IgD-negative memory B cell (primary cell): ENCODE measurements at regions not wholly inside any gene's neighbourhood (a gene's known extent, or its start where the extent isn't known, plus 50 kb on each side); places are given as distances from the start of the nearest gene placed in this dataset.

Experiments used
- H3K27ac Mint-ChIP-seq, 3 donors: one replicate each; pipeline ENCODE4 v1.8.0; 2020 to 2022; ENCODE audit warnings: mild to moderate bottlenecking in 3 of 3, mixed read lengths in 3 of 3, moderate library complexity in 1 of 3
- H3K27me3 Mint-ChIP-seq: one replicate; pipeline ENCODE4 v1.8.0; 2021; ENCODE audit warnings: mixed read lengths
- H3K36me3 Mint-ChIP-seq: one replicate; pipeline ENCODE4 v1.8.0; 2020; ENCODE audit warnings: mild to moderate bottlenecking, mixed read lengths
- H3K4me1 Mint-ChIP-seq, 3 donors: one replicate each; pipeline ENCODE4 v1.8.0; 2020 to 2022; ENCODE audit warnings: mixed read lengths in 3 of 3, mild to moderate bottlenecking in 1 of 3
- H3K4me3 Mint-ChIP-seq, 4 donors: one replicate each; pipeline ENCODE4 v1.8.0; 2020 to 2022; ENCODE audit warnings: mild to moderate bottlenecking in 4 of 4, mixed read lengths in 4 of 4, moderate library complexity in 3 of 4
- H3K9me3 Mint-ChIP-seq, 3 donors: one replicate each; pipeline ENCODE4 v1.8.0; 2020 to 2021; ENCODE audit warnings: mixed read lengths in 3 of 3, mild to moderate bottlenecking in 1 of 3

DNA sequence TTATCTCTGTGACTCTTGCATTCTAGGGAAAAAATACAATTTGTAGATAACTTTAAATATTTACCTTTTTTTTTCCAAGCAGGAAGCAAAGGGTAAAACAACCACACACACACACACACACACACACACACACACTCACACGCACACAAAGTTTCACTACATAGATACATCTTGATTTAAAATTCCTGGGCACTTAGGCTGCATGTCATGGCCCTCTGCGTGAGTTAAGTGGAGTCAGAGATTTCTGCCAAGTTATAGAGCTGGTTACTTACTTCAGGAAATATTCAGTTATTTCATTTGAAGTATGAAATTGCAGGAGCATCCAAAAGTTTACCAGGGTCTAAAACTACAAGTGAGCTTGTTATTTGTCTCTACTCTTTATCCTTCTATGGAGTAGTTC lies 612.0 kb downstream of the IRS1 start:
- no peaks in the 10 kb centered on the region for H3K9me3 Mint-ChIP-seq

DNA sequence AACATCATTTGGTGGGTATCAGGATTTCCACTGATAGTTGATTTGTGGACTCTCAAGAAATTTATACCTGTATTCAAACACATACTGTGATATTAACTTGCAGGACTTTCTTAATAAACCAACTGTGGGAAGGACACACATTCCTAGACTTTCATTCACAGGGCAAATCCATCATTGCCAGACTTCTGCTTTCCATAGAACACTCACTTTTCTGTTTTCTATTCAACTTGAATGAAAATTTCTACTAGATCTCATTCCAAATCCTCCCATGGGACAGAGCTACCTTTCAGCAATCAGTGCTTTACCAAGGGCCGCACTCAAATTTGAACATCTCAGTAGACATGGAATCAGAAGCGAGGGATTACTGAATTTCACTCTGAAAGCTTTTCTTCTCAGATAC lies 612.5 kb downstream of the IRS1 start:
- H3K4me1 Mint-ChIP-seq: no peaks in the 10 kb centered on the region
- H3K4me3 Mint-ChIP-seq: no peak overlapping the region
- no peak overlapping the region for H3K27ac Mint-ChIP-seq
- no peaks in the 10 kb centered on the region for H3K9me3 Mint-ChIP-seq
- H3K36me3 Mint-ChIP-seq: no peaks in the 10 kb centered on the region
- no peaks in the 10 kb centered on the region for H3K27me3 Mint-ChIP-seq

More for the DNA sequence above, 612.0 kb downstream of the IRS1 start:
- H3K27ac Mint-ChIP-seq: no peak overlapping the region
- H3K27me3 Mint-ChIP-seq: no peaks in the 10 kb centered on the region
- H3K4me3 Mint-ChIP-seq: no peak overlapping the region
- H3K36me3 Mint-ChIP-seq: no peaks in the 10 kb centered on the region
- no peaks in the 10 kb centered on the region for H3K4me1 Mint-ChIP-seq

DNA sequence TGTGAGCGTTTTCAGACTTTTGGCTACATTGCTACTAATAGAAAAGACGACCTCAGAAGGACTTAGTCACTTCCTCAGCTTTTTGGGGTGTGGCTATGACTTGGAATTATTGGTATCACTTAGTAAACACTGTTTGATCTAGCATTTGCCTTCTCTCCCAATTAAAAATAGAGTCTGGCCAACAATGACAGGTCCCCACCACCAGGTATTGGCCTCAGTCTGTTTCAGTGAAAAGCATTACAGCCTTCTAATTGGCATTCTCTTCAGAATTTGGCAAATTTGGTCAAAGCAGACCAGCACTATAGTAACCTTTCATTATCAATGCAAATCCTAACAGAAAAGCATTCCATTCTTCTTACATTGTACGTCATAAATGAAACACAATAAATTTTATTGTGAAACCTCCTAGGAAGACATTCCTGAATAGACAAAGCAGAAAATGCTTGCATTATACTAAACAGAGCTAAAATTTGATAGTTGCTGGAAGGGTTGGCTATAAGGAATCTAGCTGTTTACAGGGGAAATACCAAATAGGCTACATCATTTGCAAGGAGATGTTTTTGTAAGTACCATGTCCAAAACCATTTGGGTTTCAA lies 613.9 kb downstream of the IRS1 start:
- Mint-ChIP-seq H3K36me3 (no peaks in the 10 kb centered on the region), H3K4me1 (no peaks in the 10 kb centered on the region), H3K27ac (no peak overlapping the region), H3K27me3 (no peaks in the 10 kb centered on the region), H3K4me3 (no peak overlapping the region), H3K9me3 (no peaks in the 10 kb centered on the region)

DNA sequence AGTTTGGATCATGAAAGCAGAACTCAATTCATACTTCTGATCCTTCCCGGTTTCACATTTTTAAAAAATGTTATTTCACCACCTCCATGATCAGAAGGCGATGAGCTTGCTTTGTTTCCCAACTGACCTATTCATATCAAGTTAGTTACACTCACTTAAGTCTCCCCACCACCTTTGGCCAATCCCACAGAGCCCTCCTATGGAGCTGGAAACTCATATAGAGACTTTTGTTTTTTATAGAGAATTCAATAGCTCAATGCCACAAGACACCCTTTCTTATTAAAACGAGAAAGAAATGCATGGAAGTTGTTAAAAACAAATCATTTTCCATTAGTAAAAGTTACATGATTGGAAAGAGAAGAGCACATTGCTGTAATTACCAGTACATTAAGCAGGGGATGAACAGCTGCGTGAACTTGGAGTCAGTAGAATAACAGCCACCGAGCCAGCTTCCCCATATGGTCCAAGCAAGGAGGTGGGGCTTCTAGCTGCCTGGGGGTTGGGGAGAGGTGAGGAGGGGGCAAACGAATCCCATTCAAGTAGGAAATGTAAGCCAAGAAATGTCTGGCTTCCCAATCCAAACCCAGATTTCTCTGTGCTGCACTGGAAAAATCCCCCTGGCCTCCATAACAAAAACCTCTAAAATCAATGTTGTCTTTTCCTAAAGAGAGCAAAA lies 614.5 kb downstream of the IRS1 start:
- Mint-ChIP-seq H3K9me3 (no peaks in the 10 kb centered on the region), H3K4me3 (no peak overlapping the region), H3K27me3 (no peaks in the 10 kb centered on the region), H3K27ac (no peak overlapping the region), H3K36me3 (no peaks in the 10 kb centered on the region), H3K4me1 (no peaks in the 10 kb centered on the region)

DNA sequence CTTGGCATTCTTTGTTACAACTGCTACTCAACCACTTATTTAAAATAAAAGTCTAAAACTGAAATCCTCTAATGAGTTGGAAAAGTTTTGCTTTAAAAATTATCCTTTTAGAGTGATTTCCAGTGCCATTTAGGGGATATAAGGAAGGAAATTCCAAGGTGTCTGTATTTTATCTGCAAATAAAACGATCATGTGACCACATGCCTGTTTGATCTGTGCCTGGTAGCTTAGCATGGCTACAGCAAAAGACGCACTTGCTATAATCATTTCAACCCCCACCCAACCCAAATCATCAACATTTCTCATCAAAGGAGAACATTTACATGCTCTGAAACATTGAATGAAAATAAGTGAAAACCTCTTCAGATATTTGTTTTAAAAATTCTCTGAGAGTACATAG lies 615.1 kb downstream of the IRS1 start:
- Mint-ChIP-seq H3K27ac (no peak overlapping the region), H3K4me1 (no peaks in the 10 kb centered on the region), H3K9me3 (peaks cover 0 to 2% (median 0%) of the 10 kb centered on the region in 3 donors), H3K4me3 (no peak overlapping the region), H3K27me3 (no peaks in the 10 kb centered on the region), H3K36me3 (no peaks in the 10 kb centered on the region)

DNA sequence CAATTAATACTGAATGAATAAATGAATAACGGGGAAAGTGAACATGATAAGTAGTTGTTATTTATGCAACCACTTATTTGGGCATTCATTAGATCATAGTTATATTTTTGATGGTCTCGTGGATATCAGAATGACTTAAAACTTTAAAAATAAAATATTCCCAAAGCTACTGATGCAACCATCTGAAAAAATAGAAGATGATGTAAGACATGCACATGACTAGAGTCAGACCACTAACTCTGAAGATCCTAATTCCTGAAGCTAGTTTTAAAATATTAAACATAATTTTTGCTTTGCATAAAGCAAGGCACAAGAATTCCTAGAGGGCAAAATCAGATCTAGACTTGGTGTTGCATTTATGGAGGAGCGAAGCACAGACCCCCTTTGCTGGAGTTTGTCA lies 616.1 kb downstream of the IRS1 start:
- no peaks in the 10 kb centered on the region for H3K4me1 Mint-ChIP-seq
- H3K9me3 Mint-ChIP-seq: peaks cover 3 to 12% (median 4%) of the 10 kb centered on the region in 3 donors
- peaks cover 2% of the 10 kb centered on the region for H3K27me3 Mint-ChIP-seq
- H3K27ac Mint-ChIP-seq: no peak overlapping the region
- peaks cover 6% of the 10 kb centered on the region for H3K36me3 Mint-ChIP-seq
- H3K4me3 Mint-ChIP-seq: no peak overlapping the region

DNA sequence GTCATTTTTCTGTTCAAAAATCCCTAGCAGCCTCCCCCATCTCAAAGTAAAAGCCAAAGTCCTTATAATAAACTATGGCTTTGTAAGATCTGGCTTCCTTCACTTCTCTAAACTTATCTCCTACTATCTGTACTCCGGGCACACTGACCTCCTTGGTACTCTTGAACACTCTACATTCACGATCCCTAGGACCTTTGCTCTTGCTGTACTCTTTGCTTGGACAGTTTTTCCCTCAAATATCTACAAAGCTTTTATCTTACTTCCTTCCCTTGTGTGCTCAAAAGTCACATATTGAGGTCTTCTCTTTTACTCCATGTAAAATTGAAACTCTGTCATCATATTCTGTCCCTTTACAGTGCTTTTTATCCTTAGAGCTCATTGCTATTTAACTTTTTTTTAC lies 616.6 kb downstream of the IRS1 start:
- peaks cover 3 to 16% (median 5%) of the 10 kb centered on the region in 3 donors for H3K9me3 Mint-ChIP-seq
- no peaks in the 10 kb centered on the region for H3K4me1 Mint-ChIP-seq
- peaks cover 2% of the 10 kb centered on the region for H3K27me3 Mint-ChIP-seq
- peaks cover 6% of the 10 kb centered on the region for H3K36me3 Mint-ChIP-seq
- H3K4me3 Mint-ChIP-seq: no peak overlapping the region
- no peak overlapping the region for H3K27ac Mint-ChIP-seq

DNA sequence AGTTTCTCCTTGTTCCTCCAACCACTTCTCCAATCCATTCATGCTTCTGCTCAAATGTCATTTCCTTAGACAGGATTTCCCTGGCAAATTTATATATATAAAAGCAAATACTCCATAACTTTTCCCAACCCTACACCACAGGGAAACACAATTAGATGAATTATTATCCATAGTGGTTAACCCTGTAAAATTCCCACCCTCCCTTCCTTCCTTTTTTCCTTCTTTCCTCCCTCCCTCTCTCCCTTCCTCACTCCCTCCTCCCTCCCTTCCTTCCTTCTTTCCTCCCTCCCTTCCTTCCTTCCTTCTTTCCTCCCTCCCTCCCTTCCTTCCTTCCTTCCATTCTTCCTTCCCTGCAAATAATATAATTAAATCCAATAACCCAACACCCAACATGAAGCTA lies 617.7 kb downstream of the IRS1 start:
- Mint-ChIP-seq H3K4me1 (no peaks in the 10 kb centered on the region), H3K36me3 (peaks cover 6% of the 10 kb centered on the region), H3K9me3 (peaks cover 5 to 23% (median 5%) of the 10 kb centered on the region in 3 donors), H3K27ac (no peak overlapping the region), H3K27me3 (peaks cover 2% of the 10 kb centered on the region), H3K4me3 (no peak overlapping the region)

DNA sequence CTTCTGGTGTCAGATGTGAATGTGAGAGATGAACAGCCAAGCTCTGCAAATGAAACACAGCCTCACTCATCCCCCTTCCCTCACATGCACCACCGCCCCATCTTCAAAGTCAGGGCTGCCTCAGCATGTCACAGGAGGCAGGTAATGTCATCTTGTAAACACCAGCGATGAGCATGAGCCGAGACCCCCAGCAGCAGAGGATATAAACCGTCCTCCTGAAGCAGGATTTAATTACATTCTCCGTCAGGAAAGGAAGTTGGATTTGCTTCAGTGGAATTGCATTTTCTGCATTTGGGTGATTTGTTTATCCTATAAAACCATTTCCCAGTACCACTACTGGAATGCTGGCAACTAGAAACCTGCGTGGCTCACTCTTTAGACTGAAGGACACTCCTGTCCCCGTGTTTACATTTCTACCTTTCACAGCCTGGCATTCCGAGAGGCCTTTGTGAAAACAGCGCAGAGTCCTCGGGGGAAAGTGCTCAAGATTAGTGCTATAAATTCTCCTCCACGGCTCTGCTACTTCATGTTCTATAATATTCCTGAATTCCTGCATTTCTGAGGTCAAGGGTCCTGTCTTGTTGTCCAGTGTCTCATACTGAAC lies 619.2 kb downstream of the IRS1 start:
- H3K4me1 Mint-ChIP-seq: no peaks in the 10 kb centered on the region
- H3K27ac Mint-ChIP-seq: no peak overlapping the region
- H3K4me3 Mint-ChIP-seq: no peak overlapping the region
- H3K27me3 Mint-ChIP-seq: peaks cover 2% of the 10 kb centered on the region
- H3K36me3 Mint-ChIP-seq: peaks cover 6% of the 10 kb centered on the region
- peaks cover 5 to 30% (median 8%) of the 10 kb centered on the region in 3 donors for H3K9me3 Mint-ChIP-seq

DNA sequence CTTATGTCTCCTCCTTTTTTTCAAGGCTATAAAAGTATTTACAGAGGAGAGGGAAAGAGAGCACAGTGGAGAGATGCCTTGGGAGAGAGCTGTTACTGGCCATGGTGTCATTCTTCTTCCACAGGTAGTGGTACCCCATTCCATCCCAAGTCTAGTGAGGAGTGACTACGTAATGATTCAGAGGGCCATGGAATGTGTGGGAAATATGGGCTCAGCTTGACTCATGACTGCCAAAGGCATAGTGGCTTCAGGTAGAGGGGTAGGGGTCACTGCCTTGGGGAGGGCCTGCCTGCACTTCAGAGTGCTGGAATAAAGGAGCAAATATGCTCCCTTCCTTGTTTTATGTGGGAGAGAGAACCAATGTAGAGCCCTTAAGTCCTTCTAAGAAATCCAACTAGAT lies 620.6 kb downstream of the IRS1 start:
- no peaks in the 10 kb centered on the region for H3K4me1 Mint-ChIP-seq
- peaks cover 2% of the 10 kb centered on the region for H3K27me3 Mint-ChIP-seq
- no peak overlapping the region for H3K27ac Mint-ChIP-seq
- no peak overlapping the region for H3K4me3 Mint-ChIP-seq
- H3K36me3 Mint-ChIP-seq: peaks cover 6% of the 10 kb centered on the region
- peaks cover 5 to 30% (median 10%) of the 10 kb centered on the region in 3 donors for H3K9me3 Mint-ChIP-seq

DNA sequence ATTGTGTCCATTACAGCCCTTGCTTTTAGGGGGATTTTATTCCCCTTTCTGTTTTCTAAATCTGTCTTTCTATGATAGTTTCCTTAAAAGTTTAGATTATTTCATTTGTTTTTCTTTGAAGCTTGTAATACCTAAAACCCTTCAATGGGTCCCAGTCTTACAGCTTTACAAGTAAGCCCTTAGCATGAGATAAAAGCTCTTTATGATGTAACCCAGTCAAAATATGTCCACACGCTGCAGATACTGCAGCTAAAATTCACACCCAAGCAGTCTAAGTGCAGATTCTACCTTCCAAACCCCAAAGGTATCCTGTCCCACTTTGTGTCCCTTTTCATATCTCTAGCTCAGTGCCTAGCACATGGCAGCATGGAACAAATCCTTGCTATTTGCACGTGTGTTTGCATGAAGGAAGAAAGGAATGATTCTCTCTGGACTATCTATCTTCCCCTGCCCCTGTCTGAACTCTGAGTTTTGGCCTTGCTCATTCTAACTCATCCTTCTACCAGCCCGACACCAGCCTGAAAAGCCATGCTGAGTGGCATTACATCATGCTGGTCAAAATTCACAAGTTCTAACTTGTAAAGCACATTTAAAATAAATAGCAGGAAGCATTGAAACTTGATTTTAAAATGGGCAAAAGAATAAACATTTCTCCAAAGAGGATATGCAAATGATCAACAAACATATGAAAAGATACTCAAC lies 623.2 kb downstream of the IRS1 start:
- Mint-ChIP-seq H3K27ac (no peak overlapping the region), H3K4me3 (peak overlapping the region in 1 of 4 donors; percentile 27), H3K4me1 (no peaks in the 10 kb centered on the region), H3K36me3 (peaks cover 6% of the 10 kb centered on the region), H3K9me3 (peaks cover 5 to 30% (median 10%) of the 10 kb centered on the region in 3 donors), H3K27me3 (peaks cover 2% of the 10 kb centered on the region)

DNA sequence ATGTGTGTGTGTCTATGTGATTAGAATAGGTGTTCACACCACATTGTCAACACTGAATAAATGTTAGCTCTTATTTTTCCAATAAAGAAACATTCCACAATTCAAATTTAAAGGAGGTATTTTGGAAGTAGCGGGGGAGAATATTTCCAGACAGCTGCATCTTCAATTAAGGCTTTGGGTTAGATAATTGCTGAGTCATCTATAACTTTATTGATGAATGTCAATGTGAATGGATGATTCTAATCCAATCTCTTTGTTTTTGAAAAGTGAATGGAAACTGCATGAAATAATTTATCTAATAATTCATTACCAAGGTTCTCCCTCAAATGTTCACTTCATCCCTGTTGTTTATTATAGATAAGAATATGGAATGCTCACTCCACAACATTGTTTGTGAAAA lies 625.2 kb downstream of the IRS1 start:
- peaks cover 2% of the 10 kb centered on the region for H3K27me3 Mint-ChIP-seq
- peaks cover 6% of the 10 kb centered on the region for H3K36me3 Mint-ChIP-seq
- no peak overlapping the region for H3K4me3 Mint-ChIP-seq
- H3K9me3 Mint-ChIP-seq: peaks cover 5 to 27% (median 14%) of the 10 kb centered on the region in 3 donors
- H3K27ac Mint-ChIP-seq: no peak overlapping the region
- H3K4me1 Mint-ChIP-seq: no peaks in the 10 kb centered on the region

DNA sequence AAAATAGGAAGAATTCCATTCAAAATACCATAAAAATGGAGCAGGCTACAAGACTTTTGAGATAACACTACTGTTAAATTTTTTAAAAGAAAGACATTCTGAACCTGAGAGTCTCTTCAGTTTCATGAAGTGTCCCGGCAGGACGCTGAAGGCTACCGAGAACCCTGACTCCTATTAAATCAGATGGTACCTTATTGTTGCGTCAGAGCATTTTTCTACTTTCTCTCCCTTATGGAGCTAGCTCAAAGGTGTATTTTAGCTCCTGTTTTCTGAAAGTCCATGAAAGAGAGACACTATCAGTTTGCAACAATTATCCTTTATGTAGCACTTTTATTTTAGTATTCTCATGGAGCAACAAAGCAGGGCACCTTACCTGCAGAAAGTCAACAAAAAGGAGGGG lies 626.7 kb downstream of the IRS1 start:
- no peaks in the 10 kb centered on the region for H3K36me3 Mint-ChIP-seq

DNA sequence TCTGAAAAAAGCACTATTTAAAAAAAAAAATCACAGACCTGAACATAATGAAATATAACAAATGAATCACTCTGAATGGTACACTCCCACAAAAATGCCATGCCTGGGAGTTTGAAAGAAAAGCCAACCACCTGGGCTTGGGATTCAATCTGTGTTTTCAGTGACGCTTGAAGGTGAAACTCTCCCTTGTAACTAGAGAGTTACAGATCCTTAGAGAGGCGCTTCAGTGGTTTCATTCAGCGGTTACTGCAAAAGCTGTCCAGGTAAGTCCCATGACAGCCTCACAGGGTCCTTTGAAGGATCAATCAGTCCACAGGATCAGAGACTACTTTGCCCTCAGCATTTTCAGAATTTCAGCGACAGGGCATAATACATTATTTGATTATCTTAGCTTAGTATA lies 627.3 kb downstream of the IRS1 start:
- Mint-ChIP-seq H3K27ac (no peak overlapping the region), H3K4me1 (no peaks in the 10 kb centered on the region), H3K36me3 (no peaks in the 10 kb centered on the region), H3K4me3 (no peak overlapping the region), H3K9me3 (peaks cover 0 to 11% (median 9%) of the 10 kb centered on the region in 3 donors), H3K27me3 (no peaks in the 10 kb centered on the region)

More for the DNA sequence above, 626.7 kb downstream of the IRS1 start:
- Mint-ChIP-seq H3K4me3 (no peak overlapping the region), H3K9me3 (peaks cover 0 to 13% (median 11%) of the 10 kb centered on the region in 3 donors), H3K4me1 (no peaks in the 10 kb centered on the region), H3K27me3 (no peaks in the 10 kb centered on the region), H3K27ac (no peak overlapping the region)
